ENCODE measurements at regions not wholly inside any gene's neighbourhood (a gene's known extent, or its start where the extent isn't known, plus 50 kb on each side); places are given as distances from the start of the nearest gene placed in this dataset.

DNA sequence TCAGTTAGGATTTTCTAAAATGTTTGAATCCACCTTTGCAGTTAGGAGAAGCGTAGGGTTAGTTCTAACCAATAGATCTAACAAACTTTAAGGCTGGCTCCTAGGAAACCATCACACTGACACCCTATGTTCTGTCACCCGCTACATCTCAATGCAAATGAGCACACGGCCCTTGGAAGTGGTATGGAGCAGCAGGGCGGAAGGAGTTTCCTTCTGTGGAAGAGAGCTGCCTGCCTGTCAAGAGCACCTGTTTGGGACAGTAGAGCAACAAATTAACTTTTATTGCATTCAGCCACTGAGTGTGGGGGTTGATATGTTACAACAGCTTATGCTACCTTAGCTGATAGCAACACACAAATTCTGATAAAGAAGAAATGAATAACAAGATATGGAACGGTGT lies 306.9 kb upstream of the RAB6C start:
- peaks cover 5% of the 10 kb centered on the region for H3K27me3 Mint-ChIP-seq
- H3K36me3 Mint-ChIP-seq, result no peaks in the 10 kb centered on the region
- H3K27ac Mint-ChIP-seq, result no peak overlapping the region
- H3K4me3 Mint-ChIP-seq, result no peak overlapping the region
- H3K9me3 Mint-ChIP-seq, result no peaks in the 10 kb centered on the region
- H3K4me1 Mint-ChIP-seq, result peaks cover 6% of the 10 kb centered on the region
- ATAC-seq, result no peak

DNA sequence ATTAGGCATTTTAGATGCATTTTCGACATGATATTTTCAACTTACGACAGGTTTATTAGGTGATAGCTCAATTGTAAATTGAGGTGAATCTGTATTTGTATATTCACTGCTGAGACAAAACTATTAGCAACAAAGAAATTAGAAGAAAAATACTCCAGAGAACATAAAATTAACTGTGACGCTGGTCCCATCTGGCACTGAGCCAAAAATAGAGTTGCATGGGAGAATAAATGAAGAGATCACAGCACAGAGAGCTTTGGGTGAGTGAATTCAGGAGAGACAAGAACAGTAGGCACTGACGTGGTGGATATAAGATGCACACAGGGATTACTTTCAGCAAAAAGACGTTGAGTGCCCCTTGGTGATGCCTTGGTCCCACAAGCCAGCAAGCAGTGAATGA lies 306.2 kb upstream of the RAB6C start:
- Mint-ChIP-seq H3K27ac (no peak overlapping the region), H3K36me3 (no peaks in the 10 kb centered on the region), H3K4me3 (no peak overlapping the region), H3K27me3 (peaks cover 12% of the 10 kb centered on the region), H3K9me3 (no peaks in the 10 kb centered on the region), H3K4me1 (peaks cover 6% of the 10 kb centered on the region)
- ATAC-seq, result no peak

DNA sequence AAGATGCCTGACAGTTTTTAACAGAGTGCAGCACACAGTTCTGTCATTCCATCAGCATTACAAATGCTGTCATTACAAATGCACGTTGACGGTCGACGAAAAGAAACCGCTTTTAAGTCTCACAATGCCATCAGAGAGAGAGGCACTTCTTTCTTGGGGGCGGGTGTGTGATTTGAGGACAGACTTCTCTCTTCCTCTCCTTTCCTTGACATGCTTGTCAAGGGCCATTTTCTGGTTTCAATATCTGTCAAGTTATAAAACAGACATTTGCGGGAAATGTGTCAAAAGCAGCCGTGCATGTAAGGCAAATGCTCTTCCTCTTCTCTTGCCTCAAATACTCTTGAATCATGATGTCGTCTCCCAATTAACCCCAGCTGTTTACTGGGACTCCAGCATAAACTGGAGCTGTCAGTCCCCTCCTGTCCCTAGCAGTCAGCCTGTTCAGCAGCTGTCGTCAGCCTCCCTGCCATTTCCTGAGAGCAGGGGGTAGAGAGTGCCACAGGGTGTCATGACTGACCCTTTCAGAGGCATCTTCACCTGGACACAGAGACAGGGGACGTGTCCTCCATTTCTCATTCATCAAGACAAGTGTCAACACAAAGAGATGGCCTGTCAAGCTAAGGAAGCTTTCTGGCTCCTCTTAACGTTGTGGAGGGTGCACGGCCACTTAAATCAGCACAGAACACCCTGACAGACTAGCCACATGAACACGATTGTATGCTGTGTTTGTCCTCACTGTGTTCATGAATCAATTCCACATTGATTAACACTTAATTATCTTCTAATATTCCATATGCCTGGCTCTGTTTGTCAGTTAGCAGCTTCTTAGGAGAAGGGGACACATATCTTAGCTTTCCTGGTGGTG lies 305.4 kb upstream of the RAB6C start:
- Mint-ChIP-seq H3K36me3 (no peaks in the 10 kb centered on the region), H3K27ac (no peak overlapping the region), H3K9me3 (no peaks in the 10 kb centered on the region), H3K4me1 (peaks cover 6% of the 10 kb centered on the region), H3K27me3 (peaks cover 12% of the 10 kb centered on the region), H3K4me3 (no peak overlapping the region)
- no peak for ATAC-seq

DNA sequence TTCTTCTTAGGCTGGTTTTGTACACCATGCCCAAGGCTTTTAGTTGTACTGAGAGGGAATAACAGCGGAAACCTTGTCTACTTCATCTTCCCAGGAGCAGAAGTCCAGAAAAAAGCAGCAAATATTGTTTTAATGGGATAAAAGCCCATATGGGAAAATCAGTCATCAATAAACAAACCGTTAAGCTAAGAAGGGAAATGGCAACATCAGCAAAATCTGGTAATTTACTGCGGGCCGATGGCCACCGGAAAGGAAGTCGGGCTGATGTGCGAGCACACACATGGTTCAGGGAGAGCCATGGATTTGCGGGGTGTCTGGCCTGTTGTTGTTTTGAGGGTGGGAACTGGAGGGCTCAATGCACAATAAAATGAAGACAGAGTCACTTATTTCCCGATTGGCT lies 300.7 kb upstream of the RAB6C start:
- H3K4me3 Mint-ChIP-seq, result no peak overlapping the region

DNA sequence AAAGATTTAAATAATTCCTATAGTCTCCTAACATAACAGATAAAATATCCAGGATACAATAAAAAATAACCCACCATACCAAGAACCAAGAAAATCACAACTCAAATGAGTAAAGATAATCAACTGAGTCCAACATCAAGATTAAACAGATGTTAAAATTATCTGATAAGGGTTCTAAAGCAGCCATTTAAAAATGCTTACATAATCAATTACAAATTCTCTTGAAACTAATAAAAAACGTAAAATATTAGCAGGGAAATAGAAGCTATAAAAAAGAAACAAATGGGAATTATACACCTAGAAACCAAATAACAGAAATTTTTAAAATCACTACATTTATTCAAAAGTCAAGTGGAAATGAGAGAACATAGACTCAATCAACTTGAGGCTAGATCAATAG lies 297.7 kb upstream of the RAB6C start:
- no peak overlapping the region for H3K27ac Mint-ChIP-seq
- peaks cover 12% of the 10 kb centered on the region for H3K27me3 Mint-ChIP-seq
- H3K4me1 Mint-ChIP-seq, result no peaks in the 10 kb centered on the region
- no peaks in the 10 kb centered on the region for H3K36me3 Mint-ChIP-seq
- H3K9me3 Mint-ChIP-seq, result no peaks in the 10 kb centered on the region
- no peak overlapping the region for H3K4me3 Mint-ChIP-seq
- no peak for ATAC-seq

More for the DNA sequence above, 300.7 kb upstream of the RAB6C start:
- Mint-ChIP-seq H3K9me3 (no peaks in the 10 kb centered on the region), H3K36me3 (no peaks in the 10 kb centered on the region), H3K27ac (no peak overlapping the region), H3K27me3 (peaks cover 12% of the 10 kb centered on the region), H3K4me1 (peaks cover 6% of the 10 kb centered on the region)
- ATAC-seq, result no peak

DNA sequence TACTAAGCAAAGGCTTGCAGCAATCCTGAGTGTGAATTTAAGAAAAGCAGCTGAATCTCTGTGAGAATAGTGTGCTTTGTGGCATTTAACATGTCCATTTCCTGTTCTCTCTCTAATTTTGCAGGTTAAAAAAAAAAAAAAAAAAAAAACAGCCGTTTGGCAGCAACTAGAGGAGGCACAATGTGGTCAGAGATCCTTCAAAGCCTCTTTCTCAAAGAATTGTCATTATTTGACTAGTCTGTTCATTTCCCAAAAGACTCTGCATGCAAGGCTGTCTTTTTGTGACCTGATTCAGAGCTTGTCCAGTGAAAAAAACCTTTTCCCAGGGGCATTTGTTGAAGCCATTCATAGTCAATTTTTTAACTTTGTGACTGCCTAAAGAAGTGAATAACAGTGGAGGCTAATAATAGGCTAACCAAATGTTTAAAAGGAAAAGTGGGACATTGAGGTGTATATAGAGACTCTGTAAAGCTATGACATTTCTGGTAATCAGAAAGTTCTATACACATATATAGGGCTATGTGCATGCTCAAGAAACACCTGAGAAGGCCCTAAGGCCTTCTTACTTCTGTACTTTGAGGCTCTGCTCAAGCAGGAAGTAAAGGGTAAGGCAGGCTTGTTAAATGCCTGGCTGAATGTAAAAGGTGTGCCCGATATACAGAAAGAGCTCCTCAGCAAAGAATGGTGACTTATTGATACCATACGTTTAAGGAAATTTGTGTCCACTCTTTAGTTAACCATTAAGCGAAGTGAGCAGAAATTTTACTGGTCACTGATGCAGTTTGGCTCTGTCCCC lies 289.6 kb upstream of the RAB6C start:
- H3K27me3 Mint-ChIP-seq, result peaks cover 24% of the 10 kb centered on the region
- no peaks in the 10 kb centered on the region for H3K4me1 Mint-ChIP-seq
- no peak for ATAC-seq
- H3K36me3 Mint-ChIP-seq, result no peaks in the 10 kb centered on the region
- H3K27ac Mint-ChIP-seq, result no peak overlapping the region
- H3K9me3 Mint-ChIP-seq, result peaks cover 17% of the 10 kb centered on the region
- H3K4me3 Mint-ChIP-seq, result no peak overlapping the region

DNA sequence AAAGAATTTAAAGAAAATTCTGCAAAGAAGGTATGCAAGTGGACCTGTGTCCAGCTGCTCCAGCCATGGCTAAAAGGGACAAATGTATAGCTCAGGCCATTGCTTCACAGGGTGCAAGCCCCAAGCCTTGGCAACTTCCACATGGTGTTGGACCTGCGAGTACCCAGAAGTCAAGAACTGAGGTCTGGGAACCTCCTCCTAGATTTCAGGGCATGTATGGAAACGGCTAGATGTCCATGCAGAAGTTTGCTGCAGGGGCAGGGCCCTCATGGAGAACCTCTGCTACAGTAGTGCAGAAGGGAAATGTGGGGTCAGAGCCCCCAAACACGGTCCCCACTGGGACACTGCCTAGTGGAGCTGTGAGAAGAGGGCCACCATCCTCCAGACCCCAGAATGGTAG lies 284.0 kb upstream of the RAB6C start:
- Mint-ChIP-seq H3K4me1 (no peaks in the 10 kb centered on the region), H3K9me3 (peaks cover 17% of the 10 kb centered on the region), H3K36me3 (no peaks in the 10 kb centered on the region), H3K27ac (no peak overlapping the region), H3K27me3 (peaks cover 8% of the 10 kb centered on the region), H3K4me3 (no peak overlapping the region)
- no peak for ATAC-seq

DNA sequence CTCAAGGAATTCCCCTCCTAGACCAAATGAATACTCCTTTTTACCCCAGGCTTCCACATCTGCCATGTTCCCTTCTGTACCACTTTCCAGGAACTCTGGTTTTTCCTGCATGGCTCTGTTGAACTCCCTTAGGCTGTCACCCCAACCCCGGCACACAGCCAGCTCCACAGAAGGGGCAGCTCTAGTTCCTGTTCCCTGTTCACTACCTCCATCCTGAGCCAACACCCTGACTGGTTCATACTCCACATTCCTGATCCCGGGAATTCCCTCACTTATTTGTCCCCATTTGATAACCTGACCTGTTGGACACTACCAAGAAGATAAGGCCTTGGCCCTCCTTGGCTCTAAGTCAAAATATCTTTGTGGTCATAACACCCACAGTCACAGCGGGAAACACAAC lies 280.9 kb upstream of the RAB6C start:
- H3K27me3 Mint-ChIP-seq, result no peaks in the 10 kb centered on the region
- H3K4me1 Mint-ChIP-seq, result no peaks in the 10 kb centered on the region
- no peaks in the 10 kb centered on the region for H3K36me3 Mint-ChIP-seq
- no peak overlapping the region for H3K4me3 Mint-ChIP-seq
- ATAC-seq, result no peak
- H3K27ac Mint-ChIP-seq, result no peak overlapping the region
- peaks cover 8% of the 10 kb centered on the region for H3K9me3 Mint-ChIP-seq

DNA sequence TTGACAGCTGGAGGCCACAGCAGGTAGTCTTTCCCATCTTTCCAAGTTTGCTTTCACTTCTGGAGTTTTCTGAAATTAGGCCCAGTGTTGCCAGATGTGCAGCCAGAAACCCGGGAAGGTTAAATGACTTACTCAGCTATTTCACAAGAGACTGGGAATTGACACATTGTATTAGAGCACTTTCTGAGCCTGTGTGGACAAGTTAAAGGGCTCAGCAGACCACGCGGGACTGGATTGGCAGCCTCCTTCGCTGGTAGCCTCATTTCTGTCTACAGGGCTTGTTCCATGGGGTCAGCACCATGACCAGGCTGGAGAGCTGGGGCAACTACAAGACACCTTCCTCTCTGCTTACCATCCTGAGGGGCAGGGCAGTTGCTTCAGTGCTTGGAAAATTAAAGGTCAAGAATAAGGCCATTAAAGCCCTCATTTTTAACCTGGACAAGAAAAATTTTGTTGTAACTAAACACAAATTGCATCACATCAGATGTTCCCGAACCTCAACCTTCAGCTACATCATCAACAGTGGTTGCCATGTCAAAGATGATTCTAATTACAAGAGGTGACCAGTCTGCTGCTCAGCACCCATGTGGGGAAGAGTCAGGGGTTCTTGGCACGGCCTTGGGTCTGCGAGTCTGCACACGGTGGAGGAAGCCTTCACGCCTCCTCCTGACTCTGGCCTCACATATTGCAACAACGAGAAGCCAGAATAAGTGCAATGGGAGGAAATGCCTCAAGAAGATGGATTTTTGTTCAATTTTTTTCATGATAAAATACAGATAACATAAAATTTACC lies 279.5 kb upstream of the RAB6C start:
- Mint-ChIP-seq H3K36me3 (no peaks in the 10 kb centered on the region), H3K4me1 (no peaks in the 10 kb centered on the region), H3K27ac (no peak overlapping the region), H3K27me3 (no peaks in the 10 kb centered on the region), H3K4me3 (no peak overlapping the region), H3K9me3 (peaks cover 9% of the 10 kb centered on the region)
- no peak for ATAC-seq

DNA sequence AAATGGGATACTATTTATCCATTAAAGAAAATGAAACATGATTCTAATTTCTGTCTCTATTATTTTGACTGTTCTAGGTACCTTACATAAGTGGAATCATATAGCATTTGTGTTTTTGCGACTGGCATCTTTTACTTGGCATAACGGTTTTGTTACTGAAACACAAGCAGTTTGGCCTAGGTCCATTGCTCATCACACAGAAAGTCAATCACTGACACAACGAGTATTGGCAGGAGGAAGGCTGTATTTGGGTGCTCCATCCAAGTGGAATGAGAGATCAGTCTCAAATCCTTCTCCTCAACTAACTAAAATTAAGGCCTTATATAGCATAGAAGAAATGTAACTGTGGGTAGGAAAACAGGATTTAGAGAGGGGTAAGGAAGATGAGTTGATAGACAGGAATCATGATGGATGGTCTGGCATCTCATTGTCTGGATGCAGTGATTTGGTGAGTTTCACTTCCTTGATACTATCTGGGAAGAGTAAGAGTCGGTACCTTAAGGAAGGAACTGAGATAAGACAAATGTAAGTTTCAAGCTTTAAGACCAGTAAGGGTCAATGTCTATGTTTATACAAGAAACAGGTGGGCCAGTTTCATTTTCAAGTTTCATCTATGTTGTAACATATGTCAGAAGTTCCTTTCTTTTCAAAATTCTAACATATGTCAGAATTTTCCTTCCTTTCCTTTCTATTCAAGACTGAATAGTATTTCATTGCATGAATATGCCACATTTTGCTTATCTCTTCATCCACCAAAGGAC lies 276.9 kb upstream of the RAB6C start:
- H3K36me3 Mint-ChIP-seq, result no peaks in the 10 kb centered on the region
- H3K9me3 Mint-ChIP-seq, result peaks cover 9% of the 10 kb centered on the region
- no peaks in the 10 kb centered on the region for H3K4me1 Mint-ChIP-seq
- ATAC-seq, result no peak
- H3K27ac Mint-ChIP-seq, result no peak overlapping the region
- H3K4me3 Mint-ChIP-seq, result no peak overlapping the region
- peaks cover 3% of the 10 kb centered on the region for H3K27me3 Mint-ChIP-seq

DNA sequence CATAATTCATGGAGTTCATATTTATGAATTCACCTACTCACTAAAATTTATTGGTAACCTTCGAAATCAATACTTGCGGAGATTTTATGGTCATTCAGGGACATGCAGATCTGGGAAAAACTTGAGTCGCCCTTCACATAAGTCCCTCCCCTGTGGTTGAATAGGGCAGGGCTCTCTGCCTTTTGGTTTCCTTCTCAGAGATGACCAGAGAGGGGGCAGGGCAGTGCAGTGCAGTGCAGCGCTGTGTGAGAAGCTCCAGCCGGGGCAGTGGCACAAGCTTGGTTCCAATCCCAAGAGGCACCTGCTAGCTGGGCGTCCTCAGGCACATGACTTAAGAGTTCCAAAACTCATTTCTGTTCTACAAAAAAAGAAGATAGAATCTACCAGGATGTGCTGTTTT lies 274.4 kb upstream of the RAB6C start:
- peaks cover 14% of the 10 kb centered on the region for H3K27me3 Mint-ChIP-seq
- H3K4me1 Mint-ChIP-seq, result no peaks in the 10 kb centered on the region
- H3K36me3 Mint-ChIP-seq, result no peaks in the 10 kb centered on the region
- peaks cover 9% of the 10 kb centered on the region for H3K9me3 Mint-ChIP-seq
- no peak overlapping the region for H3K27ac Mint-ChIP-seq
- no peak overlapping the region for H3K4me3 Mint-ChIP-seq
- ATAC-seq, result no peak

DNA sequence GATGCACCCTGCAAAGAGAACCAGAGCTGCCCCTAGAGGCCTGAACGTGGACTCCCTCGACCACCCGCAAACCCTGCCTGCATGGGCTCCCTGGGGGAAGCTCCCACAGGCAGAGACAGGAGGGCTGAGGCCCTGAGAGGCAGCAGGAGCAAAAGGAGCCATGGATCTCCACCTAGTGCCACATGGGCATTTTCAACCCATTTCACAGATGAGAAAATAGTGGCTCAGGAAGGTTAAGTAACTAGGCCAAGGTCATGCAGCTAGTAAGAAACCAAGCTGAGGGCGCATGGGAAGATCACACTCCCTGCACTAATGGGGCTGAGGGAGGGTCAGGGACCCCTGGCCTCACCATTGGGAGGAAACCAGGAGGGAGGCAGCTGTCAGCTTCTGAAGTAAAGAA lies 271.7 kb upstream of the RAB6C start:
- no peak for ATAC-seq
- peaks cover 26% of the 10 kb centered on the region for H3K27me3 Mint-ChIP-seq
- peaks cover 5% of the 10 kb centered on the region for H3K9me3 Mint-ChIP-seq
- H3K4me3 Mint-ChIP-seq, result no peak overlapping the region
- no peaks in the 10 kb centered on the region for H3K36me3 Mint-ChIP-seq
- H3K27ac Mint-ChIP-seq, result no peak overlapping the region
- no peaks in the 10 kb centered on the region for H3K4me1 Mint-ChIP-seq

DNA sequence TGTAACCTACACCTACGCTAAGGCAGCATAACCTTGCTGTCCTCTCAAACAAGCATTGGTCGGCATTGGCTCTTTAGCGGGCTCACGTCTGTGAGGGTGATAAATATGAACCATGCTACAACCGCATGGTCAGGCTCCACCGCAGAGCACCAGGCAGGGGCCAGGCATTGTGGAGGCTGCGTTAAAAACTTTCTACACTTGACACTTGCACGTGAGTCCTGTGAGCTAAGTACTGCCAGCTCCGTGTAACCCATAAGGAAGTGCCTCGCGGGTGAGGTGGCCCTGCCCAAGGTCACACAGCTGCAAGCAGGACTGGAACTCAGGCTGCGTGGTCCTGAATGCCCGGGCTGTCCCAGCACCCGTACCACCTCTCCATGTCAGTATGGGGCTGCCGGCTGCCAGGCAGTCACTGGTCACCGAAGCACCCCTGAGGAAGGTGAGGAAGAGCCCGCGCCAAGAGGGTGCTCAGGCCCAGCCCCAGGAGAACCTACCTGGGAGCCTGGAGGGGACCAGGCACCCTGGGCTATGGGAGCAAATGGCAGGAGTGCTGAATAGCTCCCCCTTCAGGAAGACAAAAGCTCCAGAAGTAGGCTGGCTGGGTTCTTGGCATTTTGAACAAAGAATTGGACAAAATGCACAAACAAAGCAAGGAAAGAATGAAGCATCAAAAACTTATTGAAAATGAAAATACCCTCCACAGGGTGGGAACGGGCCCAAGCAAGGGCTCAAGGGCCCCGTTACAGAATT lies 271.1 kb upstream of the RAB6C start:
- Mint-ChIP-seq H3K27ac (no peak overlapping the region), H3K4me3 (no peak overlapping the region), H3K27me3 (peaks cover 26% of the 10 kb centered on the region), H3K9me3 (peaks cover 2% of the 10 kb centered on the region), H3K4me1 (no peaks in the 10 kb centered on the region), H3K36me3 (no peaks in the 10 kb centered on the region)
- ATAC-seq, result no peak

Measured in stimulated activated memory B cell treated with anti-CD40 and anti-IgM and Interleukin-4, amounts not matched to agents 10 μg/mL and 1 μg/mL and 100 μg/mL, for 72 hours (primary cell).